Colon (tissue), 2 donors: ENCODE measurements at regions not wholly inside any gene's neighbourhood (a gene's known extent, or its start where the extent isn't known, plus 50 kb on each side); places are given as distances from the start of the nearest gene placed in this dataset.
"Not testable (repeated sequence)": the region's sequence is repeated elsewhere in the genome, so short reads cannot be mapped to it uniquely, and the experiment has no call there.

Experiments used
- FAIRE-seq: peaks from 2 replicates; lab custom pipeline; 2012; peaks lifted over from hg19 to GRCh38; lab: Jason Lieb, UNC
- donor health status: control.
- donor health status: control.

GRCh38 chr6:139914910-139915309 lies 540.5 kb upstream of the CITED2 start:
- FAIRE-seq = no peak

- no peak for FAIRE-seq
These were observed 538.4 kb upstream of the CITED2 start for GRCh38 chr6:139912735-139913400.

DNA sequence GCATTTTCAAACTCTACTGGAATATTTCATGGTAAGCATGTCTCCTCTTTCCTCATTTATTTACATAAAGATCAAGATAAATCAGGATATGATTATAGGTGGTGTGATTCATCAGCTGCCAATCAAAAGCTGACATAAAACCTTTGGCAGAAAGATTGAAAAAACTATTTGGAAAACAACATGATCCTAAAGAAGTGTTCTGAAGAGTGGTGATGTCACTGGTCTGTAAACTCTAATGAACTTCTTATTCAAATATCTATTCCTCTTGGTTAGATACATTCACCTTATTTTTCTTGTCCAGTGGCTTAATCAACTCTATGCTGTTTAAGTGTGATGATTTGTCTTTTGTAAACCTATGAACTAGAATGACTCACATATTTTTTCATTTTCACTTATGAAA lies 535.5 kb upstream of the CITED2 start:
- no peak for FAIRE-seq

GRCh38 chr6:139905404-139906052 lies 531.1 kb upstream of the CITED2 start:
- no peak for FAIRE-seq

DNA sequence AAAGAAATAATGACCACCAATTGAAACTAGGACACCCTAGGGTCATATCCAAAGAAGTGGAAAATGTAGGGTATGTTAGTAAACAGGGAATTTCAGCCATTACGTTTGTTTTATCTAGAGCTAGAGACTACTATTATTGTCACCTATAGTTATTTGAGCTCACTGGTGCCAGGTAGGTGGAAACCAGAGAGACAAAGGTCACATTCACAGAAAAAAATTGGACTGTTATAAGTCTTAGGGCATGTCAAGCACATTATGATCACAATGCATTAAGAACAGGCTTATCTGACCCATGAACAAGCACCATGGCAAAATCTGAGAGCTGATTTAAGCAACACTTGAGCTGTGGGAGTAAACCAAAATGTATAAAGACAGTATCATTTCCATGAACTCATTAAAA lies 530.1 kb upstream of the CITED2 start:
- FAIRE-seq = no peak

DNA sequence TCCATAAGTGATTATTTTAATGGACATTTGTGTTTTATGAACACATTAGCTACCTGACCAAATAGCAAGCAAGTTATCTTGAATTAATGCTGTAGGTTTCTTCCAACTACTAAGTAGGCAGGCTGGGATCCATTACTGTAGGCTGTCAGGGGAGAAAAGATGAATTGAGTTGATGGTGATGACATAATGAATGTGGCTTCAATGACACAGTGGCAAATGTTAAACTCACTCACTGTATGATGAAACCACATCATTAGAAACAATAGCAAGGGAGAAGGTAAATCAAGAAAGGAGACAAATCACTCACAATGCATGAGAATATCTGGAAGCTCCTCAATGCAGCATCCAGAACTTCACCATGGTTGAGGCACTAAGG lies 529.7 kb upstream of the CITED2 start:
- no peak for FAIRE-seq

GRCh38 chr6:139903411-139904157 lies 529.1 kb upstream of the CITED2 start:
- peak; percentile 38 for FAIRE-seq

GRCh38 chr6:139895205-139895793 lies 520.9 kb upstream of the CITED2 start:
- FAIRE-seq = no peak

GRCh38 chr6:139894271-139894670 lies 519.8 kb upstream of the CITED2 start:
- FAIRE-seq = no peak

GRCh38 chr6:139891471-139891870 lies 517.0 kb upstream of the CITED2 start:
- no peak for FAIRE-seq

DNA sequence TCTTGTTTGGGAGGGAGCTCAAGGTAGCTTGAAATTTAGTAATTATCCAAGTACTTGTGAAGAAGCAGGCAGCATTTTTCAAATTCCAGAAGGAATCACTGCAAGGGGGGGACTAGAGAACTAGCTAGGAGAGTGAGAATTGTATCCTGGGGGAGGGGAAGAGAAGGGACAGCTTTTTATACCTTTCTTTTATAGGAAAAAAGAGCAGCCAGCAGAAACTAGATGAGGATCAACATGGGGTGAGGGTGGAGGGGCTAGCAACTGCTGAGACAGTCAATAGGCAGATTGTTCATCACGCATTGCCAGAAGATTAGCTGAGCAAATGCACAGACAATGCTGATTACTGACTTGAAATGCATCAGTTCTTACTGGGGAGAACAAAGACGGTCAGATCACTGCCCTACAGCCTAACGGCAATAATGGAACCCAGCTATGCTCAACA lies 514.3 kb upstream of the CITED2 start:
- no peak for FAIRE-seq

DNA sequence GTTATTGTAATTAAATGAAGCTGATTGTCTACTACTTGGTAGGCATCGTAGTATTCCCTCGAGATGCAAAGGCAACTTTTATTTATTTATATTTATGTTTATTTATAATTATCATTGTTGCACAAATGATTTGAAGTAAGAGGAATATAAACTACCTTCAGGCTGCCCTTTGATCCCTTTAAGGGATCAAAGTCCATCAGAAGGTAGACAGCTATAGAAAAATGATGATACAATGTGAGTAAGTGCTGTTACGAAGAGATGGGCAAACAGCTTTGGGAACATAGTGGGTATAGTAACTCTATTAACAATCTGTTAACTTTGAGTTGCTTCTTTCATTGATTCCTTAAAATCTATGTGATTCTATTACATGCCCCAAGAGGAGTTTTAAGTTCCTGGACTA lies 512.8 kb upstream of the CITED2 start:
- no peak for FAIRE-seq

DNA sequence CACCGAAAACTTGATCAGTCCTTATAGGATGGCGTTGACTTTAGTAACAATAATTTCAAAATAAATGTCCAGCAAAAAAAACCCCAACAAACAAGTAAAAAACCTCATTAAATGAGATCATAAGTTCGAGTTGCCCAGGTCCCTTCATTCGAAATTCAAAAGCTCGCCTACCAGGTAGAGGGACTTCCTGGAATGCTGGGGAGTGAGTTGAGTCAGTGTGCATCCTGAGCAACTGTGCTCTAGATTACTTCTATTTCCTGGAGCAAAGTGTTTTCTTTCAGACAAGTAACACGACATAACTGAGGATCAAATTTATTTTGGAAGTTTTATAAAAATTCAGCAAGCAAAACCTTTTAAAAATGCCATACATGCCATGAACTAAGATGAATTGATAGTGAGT lies 511.9 kb upstream of the CITED2 start:
- FAIRE-seq = no peak

DNA sequence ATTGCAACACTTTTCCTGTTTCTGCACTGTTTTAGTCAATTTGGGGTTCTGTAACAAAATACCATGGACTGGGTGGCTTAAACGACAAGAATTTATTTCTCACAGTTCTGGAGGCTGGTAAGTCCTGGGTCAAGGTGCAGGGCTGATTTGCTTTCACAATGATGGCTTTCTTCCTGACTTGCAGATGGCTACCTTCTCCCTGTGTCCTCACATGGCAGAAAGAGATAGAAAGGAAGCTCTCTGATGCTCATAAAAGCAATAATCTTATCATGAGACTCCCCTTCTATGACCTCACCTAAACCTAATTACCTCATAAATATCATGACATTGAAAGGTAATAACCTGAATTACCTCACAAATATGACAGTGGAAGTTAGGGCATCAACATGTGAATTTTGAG lies 511.5 kb upstream of the CITED2 start:
- no peak for FAIRE-seq

GRCh38 chr6:139883776-139884175 lies 509.3 kb upstream of the CITED2 start:
- no peak for FAIRE-seq

- no peak for FAIRE-seq
These were observed 508.7 kb upstream of the CITED2 start for GRCh38 chr6:139882977-139883728.

- no peak for FAIRE-seq
These were observed 507.8 kb upstream of the CITED2 start for GRCh38 chr6:139882234-139882633.

DNA sequence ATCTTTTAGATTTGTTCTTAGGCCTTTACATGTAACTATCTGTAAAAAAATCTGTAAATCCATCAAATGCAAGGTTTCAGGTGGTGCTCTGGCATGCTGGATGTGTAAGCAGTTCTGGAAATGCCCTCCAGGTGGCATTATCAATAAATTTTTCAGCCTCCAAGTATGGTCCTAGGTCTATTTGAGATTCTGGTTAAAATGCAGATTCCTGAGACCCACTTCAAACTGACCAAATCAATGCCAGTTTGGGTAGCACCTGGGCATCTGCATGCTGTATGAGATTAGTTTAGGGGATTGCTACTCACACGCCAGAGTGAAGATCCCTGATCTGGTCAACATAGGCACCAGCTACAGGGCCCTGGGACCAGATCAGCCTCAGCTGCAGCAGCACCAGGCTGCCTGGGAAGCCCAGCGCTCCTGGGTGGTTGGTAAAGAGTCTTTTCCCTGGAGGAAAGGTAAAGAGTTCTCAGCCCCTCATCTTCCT lies 507.3 kb upstream of the CITED2 start:
- no peak for FAIRE-seq

DNA sequence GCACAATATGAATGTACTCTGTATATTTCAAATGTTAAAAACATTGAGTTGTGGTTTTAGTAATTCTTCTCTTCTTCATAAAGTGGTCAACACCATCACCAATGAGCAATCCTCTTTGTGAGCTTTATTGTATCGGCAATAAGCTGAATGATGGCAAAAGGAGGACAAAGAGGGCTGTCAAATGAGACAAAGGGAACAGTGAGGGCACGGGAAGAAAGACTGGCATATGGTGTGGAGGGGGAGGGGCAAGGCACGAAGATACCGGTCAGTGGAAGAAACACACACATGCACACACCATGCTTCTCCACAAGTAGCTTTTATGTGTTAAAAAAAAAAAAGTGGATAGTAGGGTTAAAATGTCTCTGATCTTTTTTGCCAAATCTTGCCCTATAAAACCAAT lies 506.8 kb upstream of the CITED2 start:
- FAIRE-seq = no peak

GRCh38 chr6:139879823-139880356 lies 505.4 kb upstream of the CITED2 start:
- no peak for FAIRE-seq

DNA sequence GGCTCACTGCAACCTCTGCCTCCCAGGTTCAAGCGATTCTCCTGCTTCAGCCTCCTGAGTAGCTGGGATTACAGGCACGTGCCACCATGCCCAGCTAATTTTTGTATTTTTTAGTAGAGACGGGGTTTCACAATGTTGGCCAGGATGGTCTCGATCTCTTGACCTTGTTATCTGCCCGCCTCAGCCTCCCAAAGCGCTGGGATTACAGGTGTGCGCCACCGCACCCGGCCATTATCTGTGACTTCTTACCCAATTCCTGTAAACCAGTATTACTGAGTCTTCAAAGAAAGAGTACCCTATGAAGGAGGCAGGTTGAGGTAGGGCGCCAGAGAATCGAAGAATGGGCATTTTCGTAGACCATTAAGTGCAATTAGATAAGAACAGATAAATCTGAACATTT lies 504.8 kb upstream of the CITED2 start:
- not testable (repeated sequence) for FAIRE-seq
